AG10803 (cell line): ENCODE measurements at regions not wholly inside any gene's neighbourhood (a gene's known extent, or its start where the extent isn't known, plus 50 kb on each side); places are given as distances from the start of the nearest gene placed in this dataset.

Experiments used
- DNase-seq: peaks from one replicate; pipeline ENCODE4 v3.0.0; 2010; ENCODE audit warnings: low read depth
- H3K4me3 ChIP-seq: 2 replicates; pipeline ENCODE4 v1.5.1; 2011; ENCODE audit warnings: mild to moderate bottlenecking, low read length, control low read depth
- TF ChIP-seq, protein P1 (sequence below): conservative IDR thresholded peaks from 2 replicates; pipeline ENCODE4 v1.5.1; 2011; ENCODE audit warnings: mild to moderate bottlenecking, low read length, control low read depth, inconsistent platforms

DNA sequence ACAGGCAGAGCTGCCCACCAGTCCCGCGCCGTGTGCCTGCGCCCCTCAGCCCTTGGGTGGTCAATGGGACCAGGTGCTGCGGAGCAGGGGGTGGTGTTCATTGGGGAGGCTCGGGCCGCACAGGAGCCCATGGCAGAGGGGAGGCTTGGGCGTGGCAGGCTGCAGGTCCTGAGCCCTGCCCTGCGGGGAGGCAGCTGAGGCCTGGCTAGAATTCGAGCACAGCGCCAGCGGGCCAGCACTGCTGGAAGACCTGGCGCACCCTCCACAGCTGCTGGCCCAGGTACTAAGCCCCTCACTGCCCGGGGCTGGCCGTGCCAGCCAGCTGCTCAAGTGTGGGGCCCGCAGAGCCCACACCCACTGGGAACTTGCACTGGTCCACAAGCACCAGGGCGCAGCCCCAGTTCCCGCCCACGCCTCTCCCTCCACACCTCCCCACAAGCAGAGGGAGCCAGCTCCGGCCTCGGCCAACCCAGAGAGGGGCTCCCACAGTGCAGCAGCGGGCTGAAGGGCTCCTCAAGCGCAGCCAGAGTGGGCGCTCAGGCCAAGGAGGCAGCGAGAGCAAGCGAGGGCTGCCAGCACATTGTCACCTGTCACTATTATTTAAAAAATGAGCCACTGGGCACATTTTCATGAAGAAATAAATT is 645.8 kb downstream of the CENPC start:
- TF ChIP-seq, protein P1, sequence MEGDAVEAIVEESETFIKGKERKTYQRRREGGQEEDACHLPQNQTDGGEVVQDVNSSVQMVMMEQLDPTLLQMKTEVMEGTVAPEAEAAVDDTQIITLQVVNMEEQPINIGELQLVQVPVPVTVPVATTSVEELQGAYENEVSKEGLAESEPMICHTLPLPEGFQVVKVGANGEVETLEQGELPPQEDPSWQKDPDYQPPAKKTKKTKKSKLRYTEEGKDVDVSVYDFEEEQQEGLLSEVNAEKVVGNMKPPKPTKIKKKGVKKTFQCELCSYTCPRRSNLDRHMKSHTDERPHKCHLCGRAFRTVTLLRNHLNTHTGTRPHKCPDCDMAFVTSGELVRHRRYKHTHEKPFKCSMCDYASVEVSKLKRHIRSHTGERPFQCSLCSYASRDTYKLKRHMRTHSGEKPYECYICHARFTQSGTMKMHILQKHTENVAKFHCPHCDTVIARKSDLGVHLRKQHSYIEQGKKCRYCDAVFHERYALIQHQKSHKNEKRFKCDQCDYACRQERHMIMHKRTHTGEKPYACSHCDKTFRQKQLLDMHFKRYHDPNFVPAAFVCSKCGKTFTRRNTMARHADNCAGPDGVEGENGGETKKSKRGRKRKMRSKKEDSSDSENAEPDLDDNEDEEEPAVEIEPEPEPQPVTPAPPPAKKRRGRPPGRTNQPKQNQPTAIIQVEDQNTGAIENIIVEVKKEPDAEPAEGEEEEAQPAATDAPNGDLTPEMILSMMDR: no peak
- no peak for DNase-seq
- no peak overlapping the region for H3K4me3 ChIP-seq

DNA sequence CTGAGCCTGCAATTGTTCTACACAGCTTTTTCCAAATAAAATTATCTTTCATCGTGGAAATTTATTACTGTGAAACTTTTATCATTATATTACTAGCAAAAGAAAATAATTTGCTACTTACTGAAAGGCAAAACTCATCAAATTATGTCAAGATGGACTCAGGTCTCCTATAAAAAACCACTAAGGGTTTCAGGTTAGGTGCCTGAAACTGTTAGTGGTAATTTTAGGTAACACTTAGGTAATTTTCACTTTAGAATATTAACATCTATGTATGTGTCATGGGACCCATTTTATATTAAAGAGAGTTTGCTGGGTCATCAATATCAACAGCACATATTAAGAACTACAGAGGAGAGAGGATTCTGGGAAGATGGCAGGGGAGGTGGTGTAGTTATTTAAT is 651.5 kb downstream of the CENPC start:
- DNase-seq: no peak
- TF ChIP-seq, protein P1: no peak
- H3K4me3 ChIP-seq: no peak overlapping the region

DNA sequence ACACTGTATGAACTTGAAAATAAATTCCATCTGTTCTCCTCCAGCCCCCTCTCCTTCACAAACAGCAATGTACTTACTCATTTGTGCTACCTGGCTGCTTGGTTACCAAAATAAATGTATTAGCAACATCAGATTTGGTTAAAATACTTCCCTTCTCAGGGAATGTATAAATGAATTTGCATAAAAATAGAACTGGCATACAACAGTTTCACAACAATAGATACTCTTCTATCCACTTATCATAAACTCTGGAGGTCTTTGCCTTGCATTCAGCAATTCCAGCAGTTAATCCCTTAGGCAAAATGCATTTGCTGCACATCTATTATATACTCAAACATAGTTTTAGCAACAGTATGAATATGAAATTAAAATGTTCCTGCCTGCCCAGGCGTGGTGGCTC is 658.2 kb downstream of the CENPC start:
- TF ChIP-seq, protein P1: no peak
- no peak for DNase-seq
- H3K4me3 ChIP-seq: no peak overlapping the region

DNA sequence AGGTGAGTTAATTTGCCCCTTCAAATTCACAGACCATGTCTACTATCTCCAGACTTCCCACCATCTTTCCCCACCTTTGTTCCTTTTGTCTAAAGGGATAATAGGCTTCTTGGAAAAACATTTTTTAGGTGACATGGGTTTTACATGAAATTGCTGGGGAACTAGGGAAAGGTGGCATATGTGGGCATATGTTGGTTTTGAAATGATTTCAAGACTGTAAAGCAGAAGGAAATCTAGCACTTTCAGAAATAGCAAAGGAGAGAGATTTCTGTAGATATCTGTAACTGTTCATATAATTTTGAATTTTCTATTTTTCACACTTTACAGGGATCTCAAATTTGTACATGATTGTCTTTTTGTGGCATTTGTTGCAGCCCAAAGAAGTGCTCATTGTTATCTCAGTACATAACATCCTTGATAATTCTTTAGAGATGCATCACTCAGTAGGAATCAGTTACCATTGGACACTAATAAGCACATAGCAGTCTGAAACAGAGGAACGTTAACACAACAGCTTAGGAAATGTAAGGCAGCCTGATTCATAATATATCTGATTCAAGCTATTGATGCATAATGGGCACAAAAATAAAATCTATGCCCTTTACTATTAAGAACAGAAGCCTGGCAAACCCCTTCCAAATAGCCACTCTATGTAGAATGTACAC is 659.7 kb downstream of the CENPC start:
- no peak overlapping the region for H3K4me3 ChIP-seq
- DNase-seq: no peak
- TF ChIP-seq, protein P1: no peak

DNA sequence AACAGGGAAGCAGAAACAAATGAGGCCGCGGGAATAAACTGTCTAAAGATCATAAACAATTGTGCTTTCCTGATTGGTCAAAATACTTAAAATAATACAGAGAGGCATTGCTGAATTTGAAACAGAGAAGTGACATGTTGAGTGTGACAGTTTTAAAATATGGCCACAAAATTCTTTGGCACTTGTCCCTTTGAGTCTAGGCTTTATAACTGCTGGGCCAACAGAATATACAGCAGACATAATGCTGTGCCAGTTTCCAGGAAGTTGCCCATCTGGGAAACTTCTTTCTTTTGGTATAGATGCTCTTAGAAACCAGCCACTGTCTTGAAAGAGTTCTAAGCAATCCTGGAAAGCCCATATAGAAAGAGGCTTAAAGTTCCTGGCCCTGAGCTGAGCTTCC is 668.4 kb downstream of the CENPC start:
- DNase-seq: no peak
- no peak overlapping the region for H3K4me3 ChIP-seq
- TF ChIP-seq, protein P1: no peak

DNA sequence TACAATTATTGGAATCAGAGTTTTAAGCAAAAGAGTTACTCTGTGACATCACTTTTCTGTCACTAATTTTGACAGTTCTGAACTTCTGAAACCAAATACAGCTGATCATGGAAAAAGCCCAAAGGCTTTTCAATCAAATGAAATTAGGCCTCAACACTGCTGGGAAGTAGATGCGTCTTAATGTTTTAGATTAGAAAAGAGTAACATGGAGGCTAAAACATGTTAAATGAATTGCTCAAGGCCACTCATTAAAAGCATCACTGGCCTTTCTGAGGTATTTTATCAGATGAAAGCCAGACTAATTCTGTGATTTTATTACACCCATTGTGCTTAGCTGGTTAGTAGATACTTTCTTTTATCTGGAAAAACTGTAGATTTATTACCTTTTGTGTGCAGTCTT is 672.6 kb downstream of the CENPC start:
- TF ChIP-seq, protein P1: no peak
- DNase-seq: no peak
- no peak overlapping the region for H3K4me3 ChIP-seq

DNA sequence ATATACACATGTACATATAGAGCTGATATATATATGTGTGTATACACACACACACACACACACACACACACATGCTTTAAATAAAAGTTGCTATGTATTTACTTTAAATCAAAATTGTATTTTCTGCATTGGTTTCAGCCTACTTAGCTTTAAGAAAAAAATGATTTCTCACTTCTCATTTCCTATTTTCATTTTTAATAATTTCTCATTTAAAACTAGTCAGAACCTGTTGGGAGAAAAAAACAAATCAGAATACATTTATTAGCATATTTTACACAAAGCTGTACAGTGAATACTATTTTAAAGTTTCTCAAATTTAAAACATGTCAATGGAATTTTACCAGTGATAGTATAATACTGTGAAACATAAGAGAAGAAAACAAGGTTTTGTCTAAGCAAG is 681.8 kb downstream of the CENPC start:
- no peak for DNase-seq
- no peak overlapping the region for H3K4me3 ChIP-seq
- TF ChIP-seq, protein P1: no peak
